Right atrium auricular region (tissue), 2 donors: ENCODE measurements at regions not wholly inside any gene's neighbourhood (a gene's known extent, or its start where the extent isn't known, plus 50 kb on each side); places are given as distances from the start of the nearest gene placed in this dataset.

Experiments
- DNase-seq: peaks from one replicate; pipeline ENCODE4 v3.0.0-alpha.2; 2019; ENCODE audit warnings: low spot score
- H3K27ac ChIP-seq, 2 donors: fragments of 200-600 bp; sonication (generic); 1 replicate in 1 of 2; 2 replicates in 1 of 2; pipeline ENCODE4 v1.5.1; 2016 to 2019
- H3K27me3 ChIP-seq, 2 donors: fragments of 200-600 bp; sonication (generic); one replicate each; pipeline versions ENCODE4 v1.5.1 to v1.6.0; 2017 to 2019
- H3K36me3 ChIP-seq: fragments of 200-600 bp; sonication (generic); one replicate; pipeline ENCODE4 v1.5.1; 2016
- H3K4me1 ChIP-seq, 2 donors: fragments of 200-600 bp; sonication (generic); one replicate each; pipeline versions ENCODE4 v1.5.1 to v1.6.0; 2017 to 2019
- H3K4me3 ChIP-seq, 2 donors: fragments of 200-600 bp; sonication (generic); 1 replicate in 1 of 2; 2 replicates in 1 of 2; pipeline ENCODE4 v1.5.1; 2017 to 2019; ENCODE audit warnings: mild to moderate bottlenecking in 1 of 2, moderate library complexity in 1 of 2
- H3K9me3 ChIP-seq, 2 donors: fragments of 200-600 bp; sonication (generic); one replicate each; pipeline ENCODE4 v1.5.1; 2019
- CTCF ChIP-seq, 2 donors: fragments of 200-600 bp; sonication (generic); IDR thresholded peaks; one replicate each; pipeline ENCODE4 v1.5.1; 2019; ENCODE audit warnings: antibody characterized with exemption in 2 of 2

- no peaks in the 10 kb centered on the region for H3K9me3 ChIP-seq
- peaks cover 0 to 27% of the 10 kb centered on the region in 2 donors for H3K4me1 ChIP-seq
- no peak for TF ChIP-seq CTCF (IDR thresholded peaks at IDR 0.05)
- H3K27me3 ChIP-seq: no peaks in the 10 kb centered on the region
- H3K27ac ChIP-seq: no peak overlapping the region
- H3K36me3 ChIP-seq: no peaks in the 10 kb centered on the region
- no peak for DNase-seq
- H3K4me3 ChIP-seq: no peak overlapping the region
These were observed 59.2 kb upstream of the CEP85L start for GRCh38 chr6:118710616-118711015.

- Histone ChIP-seq H3K9me3 (no peaks in the 10 kb centered on the region), H3K4me1 (peaks cover 0 to 34% of the 10 kb centered on the region in 2 donors), H3K27ac (peak overlapping the region; percentile 74 to 79), H3K27me3 (no peaks in the 10 kb centered on the region), H3K36me3 (no peaks in the 10 kb centered on the region), H3K4me3 (peak overlapping the region in 1 of 2 donors; percentile 42)
- TF ChIP-seq CTCF (IDR thresholded peaks at IDR 0.05): no peak
- DNase-seq: no peak
These were observed 58.5 kb upstream of the CEP85L start for GRCh38 chr6:118709859-118710350.

- peaks cover 0 to 38% of the 10 kb centered on the region in 2 donors for H3K4me1 ChIP-seq
- no peaks in the 10 kb centered on the region for H3K27me3 ChIP-seq
- no peak for TF ChIP-seq CTCF (IDR thresholded peaks at IDR 0.05)
- DNase-seq: no peak
- H3K9me3 ChIP-seq: no peaks in the 10 kb centered on the region
- H3K36me3 ChIP-seq: no peaks in the 10 kb centered on the region
- H3K4me3 ChIP-seq: peak overlapping the region; percentile 22 to 42
- peak overlapping the region; percentile 74 to 79 for H3K27ac ChIP-seq
These were observed 57.4 kb upstream of the CEP85L start for GRCh38 chr6:118708744-118709143.

GRCh38 chr6:118708055-118708454 lies 56.7 kb upstream of the CEP85L start:
- Histone ChIP-seq H3K4me3 (no peak overlapping the region), H3K9me3 (no peaks in the 10 kb centered on the region), H3K27me3 (no peaks in the 10 kb centered on the region), H3K27ac (no peak overlapping the region), H3K36me3 (no peaks in the 10 kb centered on the region), H3K4me1 (peaks cover 0 to 38% of the 10 kb centered on the region in 2 donors)
- no peak for DNase-seq
- no peak for TF ChIP-seq CTCF (IDR thresholded peaks at IDR 0.05)

GRCh38 chr6:118706702-118707101 lies 55.3 kb upstream of the CEP85L start:
- TF ChIP-seq CTCF (IDR thresholded peaks at IDR 0.05): no peak
- H3K4me1 ChIP-seq: peaks cover 0 to 38% of the 10 kb centered on the region in 2 donors
- H3K4me3 ChIP-seq: no peak overlapping the region
- no peaks in the 10 kb centered on the region for H3K36me3 ChIP-seq
- no peak for DNase-seq
- H3K9me3 ChIP-seq: no peaks in the 10 kb centered on the region
- H3K27ac ChIP-seq: no peak overlapping the region
- no peaks in the 10 kb centered on the region for H3K27me3 ChIP-seq
